Central memory CD8-positive, alpha-beta T cell (primary cell): ENCODE measurements at regions not wholly inside any gene's neighbourhood (a gene's known extent, or its start where the extent isn't known, plus 50 kb on each side); places are given as distances from the start of the nearest gene placed in this dataset.

Source experiments
- ATAC-seq: fragments of 150-1000 bp; cut with Tn5 transposase; replicated peaks from 2 replicates; pipeline ENCODE4 v1.10.0; 2022; ENCODE audit warnings: mild to moderate bottlenecking, moderate FRiP score, moderate number of reproducible peaks; ENCODE audit not compliant: poor library complexity, severe bottlenecking; ENCODE audit errors: extremely low read depth
- DNase-seq, 2 donors: peaks; one replicate each; pipeline ENCODE4 v3.0.0; 2021; ENCODE audit warnings: low spot score in 2 of 2
- H3K27ac Mint-ChIP-seq: one replicate; pipeline ENCODE4 v1.8.0; 2022; ENCODE audit warnings: low read depth, mild to moderate bottlenecking, moderate library complexity, mixed read lengths
- H3K27me3 Mint-ChIP-seq: one replicate; pipeline ENCODE4 v1.8.0; 2022; ENCODE audit warnings: mixed read lengths
- H3K36me3 Mint-ChIP-seq: one replicate; pipeline ENCODE4 v1.8.0; 2022; ENCODE audit warnings: mild to moderate bottlenecking, moderate library complexity, mixed read lengths; ENCODE audit not compliant: insufficient read depth
- H3K4me1 Mint-ChIP-seq: one replicate; pipeline ENCODE4 v1.8.0; 2022; ENCODE audit warnings: mixed read lengths
- H3K4me3 Mint-ChIP-seq: one replicate; pipeline ENCODE4 v1.8.0; 2022; ENCODE audit warnings: mild to moderate bottlenecking, moderate library complexity, mixed read lengths
- H3K9me3 Mint-ChIP-seq: one replicate; pipeline ENCODE4 v1.8.0; 2022; ENCODE audit warnings: mixed read lengths

GRCh38 chr2:107757223-107757622 lies 69.5 kb upstream of the RGPD4 start:
- Mint-ChIP-seq H3K27ac (no peak overlapping the region), H3K4me3 (no peak overlapping the region), H3K27me3 (no peaks in the 10 kb centered on the region), H3K4me1 (no peaks in the 10 kb centered on the region), H3K9me3 (peaks cover 13% of the 10 kb centered on the region), H3K36me3 (no peaks in the 10 kb centered on the region)
- DNase-seq (no peak), ATAC-seq (no peak)

GRCh38 chr2:107760620-107761364 lies 65.9 kb upstream of the RGPD4 start:
- Mint-ChIP-seq H3K27ac (no peak overlapping the region), H3K27me3 (no peaks in the 10 kb centered on the region), H3K4me1 (no peaks in the 10 kb centered on the region), H3K36me3 (no peaks in the 10 kb centered on the region), H3K9me3 (peaks cover 13% of the 10 kb centered on the region), H3K4me3 (no peak overlapping the region)
- ATAC-seq (no peak), DNase-seq (no peak)

- Mint-ChIP-seq H3K27ac (no peak overlapping the region), H3K27me3 (no peaks in the 10 kb centered on the region), H3K4me1 (no peaks in the 10 kb centered on the region), H3K4me3 (no peak overlapping the region), H3K36me3 (no peaks in the 10 kb centered on the region), H3K9me3 (no peaks in the 10 kb centered on the region)
- DNase-seq (no peak), ATAC-seq (no peak)
Observed at GRCh38 chr2:107772353-107772752, 54.3 kb upstream of the RGPD4 start.

- Mint-ChIP-seq H3K9me3 (no peaks in the 10 kb centered on the region), H3K4me1 (no peaks in the 10 kb centered on the region), H3K36me3 (no peaks in the 10 kb centered on the region), H3K4me3 (no peak overlapping the region), H3K27ac (no peak overlapping the region), H3K27me3 (no peaks in the 10 kb centered on the region)
- no peak for ATAC-seq
- DNase-seq: no peak
Observed at GRCh38 chr2:107775211-107775610, 51.5 kb upstream of the RGPD4 start.

GRCh38 chr2:107775791-107776190 lies 50.9 kb upstream of the RGPD4 start:
- Mint-ChIP-seq H3K36me3 (no peaks in the 10 kb centered on the region), H3K27me3 (no peaks in the 10 kb centered on the region), H3K9me3 (no peaks in the 10 kb centered on the region), H3K27ac (no peak overlapping the region), H3K4me3 (no peak overlapping the region), H3K4me1 (no peaks in the 10 kb centered on the region)
- DNase-seq (no peak), ATAC-seq (no peak)

- H3K4me3 Mint-ChIP-seq: no peak overlapping the region
- no peaks in the 10 kb centered on the region for H3K27me3 Mint-ChIP-seq
- no peaks in the 10 kb centered on the region for H3K9me3 Mint-ChIP-seq
- DNase-seq (no peak), ATAC-seq (no peak)
- H3K27ac Mint-ChIP-seq: no peak overlapping the region
- H3K36me3 Mint-ChIP-seq: no peaks in the 10 kb centered on the region
- H3K4me1 Mint-ChIP-seq: no peaks in the 10 kb centered on the region
Observed at GRCh38 chr2:107776362-107776761, 50.3 kb upstream of the RGPD4 start.
